IPS DF 6.9 (cell line): ENCODE measurements at regions not wholly inside any gene's neighbourhood (a gene's known extent, or its start where the extent isn't known, plus 50 kb on each side); places are given as distances from the start of the nearest gene placed in this dataset.

Experiments used
- DNase-seq: peaks from one replicate; pipeline ENCODE4 v3.0.0-alpha.2; 2013; ENCODE audit warnings: low read depth, low spot score
- H3K27ac ChIP-seq: one replicate; pipeline ENCODE4 v1.5.1; 2013; ENCODE audit warnings: low read length, control low read depth
- H3K27me3 ChIP-seq: 2 replicates; pipeline ENCODE4 v1.6.1; 2013; ENCODE audit warnings: mild to moderate bottlenecking, low read length; ENCODE audit not compliant: control insufficient read depth, insufficient read depth
- H3K36me3 ChIP-seq: 2 replicates; pipeline ENCODE4 v1.6.1; 2013; ENCODE audit warnings: low read length; ENCODE audit not compliant: control insufficient read depth, insufficient read depth
- H3K4me1 ChIP-seq: 2 replicates; pipeline ENCODE4 v1.6.1; 2013; ENCODE audit warnings: low read length; ENCODE audit not compliant: control insufficient read depth, insufficient read depth
- H3K4me3 ChIP-seq: 2 replicates; pipeline ENCODE4 v1.5.1; 2013; ENCODE audit warnings: mild to moderate bottlenecking, low read length
- H3K9me3 ChIP-seq: 2 replicates; pipeline ENCODE4 v1.6.1; 2013; ENCODE audit warnings: low read length, inconsistent platforms; ENCODE audit not compliant: control insufficient read depth, insufficient read depth
- WGBS: extraction: QIAGEN DNeasy Blood & Tissue Kit; methylation state at CpG from one replicate; pipeline ENCODE4 v1.1.7; 2013; ENCODE audit warnings: mixed read lengths, missing lambda C conversion rate; ENCODE audit not compliant: insufficient read length, insufficient coverage; 5-methylcytosine and 5-hydroxymethylcytosine counted together

DNA sequence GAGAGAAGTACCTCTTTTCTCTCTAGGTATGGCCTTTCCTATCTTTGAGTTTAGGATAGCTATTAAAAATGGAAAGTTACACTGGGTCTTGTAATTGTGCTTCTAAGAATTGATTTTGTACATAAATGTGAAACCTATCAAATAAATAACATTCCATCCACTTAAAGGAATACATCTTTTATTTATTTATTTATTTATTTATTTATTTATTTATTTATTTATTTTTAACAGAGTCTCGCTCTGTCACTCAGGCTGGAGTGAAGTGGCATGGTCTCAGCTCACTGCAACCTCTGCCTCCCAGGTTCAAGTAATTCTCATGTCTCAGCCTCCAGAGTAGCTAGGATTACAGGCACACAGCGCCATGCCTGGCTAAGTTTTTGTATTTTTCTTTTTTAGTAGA is 1114.0 kb upstream of the EEF2KMT start:
- no peaks in the 10 kb centered on the region for H3K36me3 ChIP-seq
- H3K27me3 ChIP-seq: no peaks in the 10 kb centered on the region
- H3K4me1 ChIP-seq: no peaks in the 10 kb centered on the region; the same call in 1 of the 2 replicates
- DNase-seq: no peak
- WGBS: no CpG with 5 or more reads among the region's 2 CpGs
- no peaks in the 10 kb centered on the region for H3K9me3 ChIP-seq
- H3K4me3 ChIP-seq: no peak overlapping the region
- no peak overlapping the region for H3K27ac ChIP-seq

DNA sequence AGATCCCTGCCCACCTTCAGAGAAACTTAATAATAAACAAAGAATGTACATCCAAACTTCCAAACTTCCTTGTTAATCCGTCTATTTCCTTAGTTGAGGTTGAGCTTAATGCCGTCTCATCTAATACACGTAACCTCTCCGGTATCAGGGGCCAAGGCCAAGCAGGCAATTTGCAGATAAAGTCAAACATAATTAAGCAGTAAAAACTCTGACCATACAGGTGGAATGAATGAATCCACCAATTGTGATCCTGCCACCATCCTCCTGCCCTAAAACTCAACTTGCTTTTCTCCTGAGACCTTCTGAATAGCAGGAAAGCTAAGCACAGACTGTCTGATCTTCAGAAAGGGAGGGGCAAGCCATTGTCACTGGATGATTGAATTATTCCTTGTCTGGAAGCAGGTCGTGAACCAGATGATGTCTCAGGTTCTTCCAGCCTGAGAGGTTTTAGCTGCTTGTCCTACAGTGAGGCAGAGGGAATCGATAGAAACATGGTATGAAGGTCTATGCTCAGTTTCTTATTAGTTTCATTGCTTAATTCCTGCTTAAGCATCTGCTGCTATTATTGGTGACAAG is 1111.8 kb upstream of the EEF2KMT start:
- Histone ChIP-seq H3K4me1 (no peaks in the 10 kb centered on the region; the same call in 1 of the 2 replicates), H3K36me3 (no peaks in the 10 kb centered on the region), H3K9me3 (no peaks in the 10 kb centered on the region), H3K27ac (no peak overlapping the region), H3K27me3 (no peaks in the 10 kb centered on the region), H3K4me3 (no peak overlapping the region)
- DNase-seq: no peak
- no CpG with 5 or more reads among the region's 6 CpGs for WGBS

DNA sequence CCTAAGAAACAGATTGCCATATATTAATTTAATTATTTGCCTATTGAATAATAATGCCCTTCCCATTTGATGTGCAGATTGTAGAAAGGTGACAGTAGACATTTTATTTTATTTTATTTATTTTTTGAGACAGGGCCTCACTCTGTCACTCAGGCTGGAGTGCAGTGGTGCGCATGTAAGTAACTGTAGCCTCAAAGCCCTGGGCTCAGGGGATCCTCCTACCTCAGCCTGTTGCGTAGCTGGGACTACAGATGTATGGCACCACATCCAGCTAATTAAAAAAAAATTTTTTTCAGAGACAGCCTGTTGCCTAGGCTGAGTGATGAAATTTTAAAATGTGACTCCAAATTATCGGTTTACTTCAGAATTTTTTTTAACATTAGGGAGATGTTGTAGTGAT is 1110.0 kb upstream of the EEF2KMT start:
- WGBS: no CpG with 5 or more reads among the region's 3 CpGs
- Histone ChIP-seq H3K27me3 (no peaks in the 10 kb centered on the region), H3K4me1 (no peaks in the 10 kb centered on the region; the same call in 1 of the 2 replicates), H3K4me3 (no peak overlapping the region), H3K36me3 (no peaks in the 10 kb centered on the region), H3K9me3 (no peaks in the 10 kb centered on the region), H3K27ac (no peak overlapping the region)
- no peak for DNase-seq

DNA sequence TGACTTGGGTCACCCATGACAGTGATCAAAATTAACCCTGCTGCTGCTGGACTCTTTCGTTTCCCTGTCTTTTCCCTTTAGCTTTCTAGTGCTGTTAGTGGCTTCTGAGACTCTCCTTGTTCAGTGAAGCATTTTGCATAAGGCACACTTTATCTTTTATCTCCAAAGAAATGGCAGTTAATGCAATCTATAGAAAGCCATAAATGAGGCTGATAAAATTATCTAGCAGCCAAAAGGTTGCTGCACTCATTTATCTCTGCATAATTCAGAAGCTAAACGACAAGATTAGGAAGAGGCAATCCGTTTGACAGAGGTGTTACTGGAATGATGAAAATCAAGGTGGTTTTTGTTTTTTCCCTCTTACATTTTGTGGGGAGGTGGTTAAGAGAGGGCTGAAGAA is 1109.5 kb upstream of the EEF2KMT start:
- Histone ChIP-seq H3K27ac (no peak overlapping the region), H3K27me3 (no peaks in the 10 kb centered on the region), H3K4me3 (no peak overlapping the region), H3K4me1 (no peaks in the 10 kb centered on the region; the same call in 1 of the 2 replicates), H3K36me3 (no peaks in the 10 kb centered on the region), H3K9me3 (no peaks in the 10 kb centered on the region)
- no peak for DNase-seq
- no CpG with 5 or more reads among the region's 3 CpGs for WGBS

DNA sequence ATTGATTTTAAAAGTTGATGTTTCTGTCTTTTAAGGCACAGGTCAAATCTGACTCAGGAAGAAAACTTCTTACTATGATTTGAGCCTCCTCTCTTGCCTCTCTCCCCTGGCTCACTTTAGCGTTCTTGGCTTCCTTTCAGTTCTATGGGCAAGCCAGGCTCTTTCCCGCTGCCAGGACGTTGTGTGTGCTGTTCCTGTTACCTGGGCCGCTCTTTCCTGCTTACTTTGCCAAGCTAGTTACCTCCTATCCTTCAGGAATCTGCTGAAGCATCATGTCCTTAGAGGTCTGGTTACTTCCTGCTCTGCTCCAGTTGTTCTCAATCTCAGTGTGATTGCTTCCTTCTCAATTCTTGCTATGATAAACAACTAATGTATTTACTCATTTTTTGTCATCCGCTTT is 1108.5 kb upstream of the EEF2KMT start:
- no peak for DNase-seq
- Histone ChIP-seq H3K4me1 (no peaks in the 10 kb centered on the region; the same call in 1 of the 2 replicates), H3K27ac (no peak overlapping the region), H3K9me3 (no peaks in the 10 kb centered on the region; the same call in 1 of the 2 replicates), H3K27me3 (no peaks in the 10 kb centered on the region), H3K36me3 (no peaks in the 10 kb centered on the region), H3K4me3 (no peak overlapping the region)
- no CpG with 5 or more reads among the region's 5 CpGs for WGBS

DNA sequence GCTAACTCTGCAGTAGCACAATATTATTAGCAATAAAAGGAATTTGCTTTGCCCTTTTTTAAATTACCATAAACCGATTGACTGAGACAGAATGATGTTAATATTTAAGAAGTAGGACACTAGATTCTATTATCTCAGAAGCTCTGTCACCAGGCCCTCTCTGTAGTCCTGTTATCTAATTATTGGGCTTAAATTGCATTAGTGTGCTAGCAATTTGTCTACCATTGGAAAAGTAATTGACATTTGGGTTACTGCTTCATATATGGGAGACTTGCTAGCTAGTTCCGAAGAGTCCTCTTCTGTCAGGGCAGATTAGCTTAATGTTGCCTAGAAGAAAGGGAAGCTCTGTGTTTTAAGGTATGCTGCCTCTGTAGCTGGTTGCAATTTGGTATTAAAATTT is 1107.3 kb upstream of the EEF2KMT start:
- Histone ChIP-seq H3K27me3 (no peaks in the 10 kb centered on the region), H3K27ac (no peak overlapping the region), H3K4me3 (no peak overlapping the region), H3K9me3 (no peaks in the 10 kb centered on the region; the same call in 1 of the 2 replicates), H3K4me1 (no peaks in the 10 kb centered on the region; the same call in 1 of the 2 replicates), H3K36me3 (no peaks in the 10 kb centered on the region)
- DNase-seq: no peak
- no CpG with 5 or more reads among the region's 2 CpGs for WGBS

DNA sequence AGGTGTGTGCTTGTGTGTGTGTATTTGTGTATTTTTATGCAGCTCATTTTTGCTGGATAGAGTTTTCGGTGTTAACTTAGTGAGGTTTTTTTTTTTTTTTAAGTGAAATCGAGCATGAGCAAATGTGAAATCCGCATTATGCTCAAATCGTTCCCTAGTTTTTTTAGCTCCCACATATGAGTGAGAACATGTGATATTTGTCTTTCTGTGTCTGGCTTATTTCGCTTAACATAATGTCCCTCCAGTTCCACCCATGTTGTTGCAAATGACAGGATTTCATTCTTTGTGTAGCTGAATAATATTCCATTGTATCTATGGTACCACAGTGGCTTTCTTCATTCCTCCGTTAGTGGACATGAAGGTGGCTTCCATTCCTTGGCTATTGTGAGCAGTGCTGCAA is 1103.3 kb upstream of the EEF2KMT start:
- H3K4me3 ChIP-seq: no peak overlapping the region
- DNase-seq: no peak
- no peaks in the 10 kb centered on the region for H3K27me3 ChIP-seq
- no peaks in the 10 kb centered on the region; the same call in 1 of the 2 replicates for H3K9me3 ChIP-seq
- H3K27ac ChIP-seq: no peak overlapping the region
- H3K4me1 ChIP-seq: no peaks in the 10 kb centered on the region
- WGBS: no CpG with 5 or more reads among the region's 6 CpGs
- H3K36me3 ChIP-seq: no peaks in the 10 kb centered on the region

DNA sequence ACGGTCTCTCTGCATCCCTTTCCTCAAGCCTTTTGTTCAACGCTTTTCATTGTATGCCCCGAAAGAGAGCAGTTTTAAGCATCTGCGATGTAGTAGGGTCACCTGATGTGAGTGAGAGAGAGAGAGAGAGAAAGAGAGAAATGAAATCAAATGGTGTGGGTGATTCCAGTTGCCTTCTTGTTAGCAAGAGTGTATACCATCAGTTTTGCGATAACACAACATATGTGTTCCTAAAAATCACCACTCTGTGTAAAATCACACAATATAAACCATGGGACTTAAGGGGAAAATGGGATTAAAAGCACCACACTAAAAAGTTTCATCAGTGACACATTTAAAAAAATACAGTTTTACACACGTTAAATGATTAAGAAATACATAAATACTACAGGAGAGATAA is 1102.7 kb upstream of the EEF2KMT start:
- H3K27ac ChIP-seq: no peak overlapping the region
- no peak for DNase-seq
- no peaks in the 10 kb centered on the region for H3K27me3 ChIP-seq
- no peaks in the 10 kb centered on the region for H3K4me1 ChIP-seq
- WGBS: no CpG with 5 or more reads among the region's 6 CpGs
- H3K9me3 ChIP-seq: no peaks in the 10 kb centered on the region; the same call in 1 of the 2 replicates
- H3K4me3 ChIP-seq: no peak overlapping the region
- H3K36me3 ChIP-seq: no peaks in the 10 kb centered on the region

DNA sequence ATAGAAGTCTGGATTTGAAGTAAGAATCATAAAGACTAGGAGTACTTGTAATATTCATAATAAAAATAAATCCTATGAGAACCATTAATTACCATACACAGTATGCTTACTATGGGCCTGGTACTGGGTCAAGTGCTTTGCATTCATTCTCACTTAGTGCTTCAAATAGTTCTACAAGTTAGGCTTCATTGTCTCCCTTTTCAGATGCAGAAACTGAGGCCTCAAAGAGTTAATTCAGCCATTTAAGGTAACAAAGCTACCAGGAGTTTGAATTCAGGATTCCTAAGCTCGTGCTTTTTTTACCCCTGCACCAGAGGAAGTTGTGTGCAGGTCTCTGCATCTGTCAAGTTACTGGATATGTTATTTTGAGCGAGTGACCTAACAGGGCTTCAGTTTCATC is 1098.4 kb upstream of the EEF2KMT start:
- DNase-seq: peak; percentile 43

DNA sequence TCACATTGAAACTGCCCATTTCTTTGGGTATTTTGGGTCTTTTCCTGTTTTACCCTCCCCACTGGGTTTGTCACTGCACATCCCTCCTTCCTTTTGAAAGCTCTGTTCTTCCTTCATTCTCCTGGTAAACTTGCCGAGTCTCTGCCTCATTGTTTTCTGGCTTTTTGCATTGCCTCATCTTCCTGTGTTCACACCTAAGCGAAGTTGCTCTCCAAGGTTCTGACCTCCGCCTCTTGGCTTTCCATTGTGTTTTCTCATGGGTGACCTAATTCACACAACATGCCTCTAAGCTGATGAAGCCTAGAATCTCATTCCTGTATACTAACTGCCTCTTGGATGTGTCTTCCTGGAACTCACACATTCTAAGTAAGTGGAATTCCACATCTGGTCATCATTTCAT is 1096.1 kb upstream of the EEF2KMT start:
- H3K27me3 ChIP-seq: no peaks in the 10 kb centered on the region
- no peaks in the 10 kb centered on the region for H3K36me3 ChIP-seq
- DNase-seq: peak; percentile 70
- no peaks in the 10 kb centered on the region for H3K4me1 ChIP-seq
- H3K27ac ChIP-seq: no peak overlapping the region
- WGBS: no CpG with 5 or more reads among the region's 3 CpGs
- H3K4me3 ChIP-seq: no peak overlapping the region
- H3K9me3 ChIP-seq: no peaks in the 10 kb centered on the region; the same call in 1 of the 2 replicates

More for the DNA sequence above, 1098.4 kb upstream of the EEF2KMT start:
- Histone ChIP-seq H3K4me1 (no peaks in the 10 kb centered on the region), H3K27ac (no peak overlapping the region), H3K9me3 (no peaks in the 10 kb centered on the region), H3K4me3 (no peak overlapping the region), H3K36me3 (no peaks in the 10 kb centered on the region), H3K27me3 (no peaks in the 10 kb centered on the region)
- WGBS: no CpG with 5 or more reads among the region's 2 CpGs

DNA sequence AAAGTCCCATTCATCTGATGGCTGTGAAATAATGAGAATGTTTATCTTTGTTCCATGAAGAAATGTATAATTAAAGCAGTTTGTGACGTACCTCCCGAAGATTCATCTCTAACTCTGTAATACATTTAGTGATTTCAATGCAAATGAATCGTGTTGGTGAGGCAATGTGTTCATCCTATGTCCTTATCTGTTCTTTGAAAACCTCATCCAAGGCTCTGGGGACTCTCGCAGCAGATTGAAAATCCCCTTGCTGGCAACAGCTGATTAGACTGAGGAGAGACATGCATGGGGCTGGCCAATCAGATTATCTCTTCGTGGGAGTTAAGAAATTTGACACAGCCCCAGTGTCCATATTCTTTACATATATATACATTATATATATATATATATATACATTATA is 1095.4 kb upstream of the EEF2KMT start:
- H3K4me3 ChIP-seq: no peak overlapping the region
- H3K4me1 ChIP-seq: no peaks in the 10 kb centered on the region
- no CpG with 5 or more reads among the region's 5 CpGs for WGBS
- DNase-seq: no peak
- H3K27ac ChIP-seq: no peak overlapping the region
- no peaks in the 10 kb centered on the region for H3K36me3 ChIP-seq
- H3K27me3 ChIP-seq: no peaks in the 10 kb centered on the region
- H3K9me3 ChIP-seq: no peaks in the 10 kb centered on the region; the same call in 1 of the 2 replicates
